Medulla oblongata (tissue), 1 donor: ENCODE measurements at regions not wholly inside any gene's neighbourhood (a gene's known extent, or its start where the extent isn't known, plus 50 kb on each side); places are given as distances from the start of the nearest gene placed in this dataset.

Source experiments
- DNase-seq: peaks from one replicate; pipeline ENCODE4 v3.0.0-alpha.2; 2015; ENCODE audit errors: extremely low spot score

DNA sequence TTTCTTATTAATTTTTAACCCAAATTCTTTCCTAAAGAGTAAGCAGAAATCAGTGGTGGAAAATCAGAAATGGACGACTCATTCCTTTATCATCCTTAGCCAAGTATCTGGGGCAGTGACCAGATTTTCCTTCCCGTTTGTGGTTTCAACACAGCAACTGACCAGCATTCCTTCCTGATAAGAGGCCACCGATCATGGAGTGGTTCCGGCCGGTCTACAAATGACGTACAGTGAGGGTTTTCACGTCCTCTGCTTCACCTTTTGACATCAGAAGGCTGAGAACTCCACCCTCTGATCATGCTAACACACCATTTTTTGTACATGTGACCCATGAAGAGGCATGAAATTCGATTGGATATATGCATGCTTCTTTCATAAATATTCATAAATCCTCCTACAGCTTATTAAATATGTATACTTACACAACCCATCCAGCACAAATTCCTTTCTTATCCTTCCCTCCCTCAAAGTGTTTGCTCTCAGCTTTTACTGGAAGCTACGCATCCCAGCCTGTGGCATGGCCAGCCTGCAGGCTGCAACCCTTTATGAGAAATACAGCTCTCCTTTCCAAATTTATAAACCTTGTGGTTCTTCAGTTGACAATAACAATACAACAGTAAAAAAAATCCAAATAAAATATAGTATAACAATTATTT, 173.0 kb upstream of the CASK start:
- DNase-seq = no peak

GRCh38 chrX:42094218-42094617, 170.9 kb upstream of the CASK start:
- DNase-seq = no peak

DNA sequence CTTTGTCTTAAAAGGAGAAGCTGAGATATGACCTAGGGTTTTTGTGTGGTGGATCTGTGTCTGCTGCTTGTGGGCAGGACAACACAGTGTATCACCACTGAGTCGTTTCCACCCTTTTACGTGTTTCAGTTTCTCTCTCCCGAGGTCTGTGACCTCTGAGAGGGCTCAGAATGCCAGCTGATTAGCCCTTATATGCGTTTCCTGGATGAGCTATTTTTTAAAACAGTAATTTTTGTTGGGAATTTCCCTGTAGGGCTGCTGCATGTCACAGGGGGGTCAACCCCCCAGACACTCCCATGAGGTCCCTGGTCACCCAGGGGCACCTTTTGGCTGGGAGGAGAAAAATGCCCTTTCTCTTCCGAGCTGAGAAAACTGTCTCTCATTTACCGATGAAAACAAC, 170.4 kb upstream of the CASK start:
- no peak for DNase-seq

DNA sequence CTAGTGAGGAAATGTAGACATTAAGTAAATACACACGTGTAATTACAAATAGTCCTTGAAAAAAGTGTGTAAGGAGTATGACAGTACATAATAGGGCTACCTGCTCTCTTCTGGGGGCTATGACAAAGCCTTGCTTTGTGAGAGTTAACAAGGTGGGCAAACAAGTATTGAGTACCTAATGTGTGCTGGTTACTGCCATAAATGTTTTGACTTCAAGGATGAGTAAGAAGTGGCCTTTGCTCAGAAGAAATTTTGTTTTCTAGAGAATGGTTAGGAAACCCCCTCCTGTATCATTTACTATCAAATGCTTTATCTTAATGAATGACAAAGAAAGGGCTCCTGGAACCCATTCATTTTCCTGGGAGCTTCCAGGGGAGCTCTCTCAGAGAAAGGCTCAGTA, 167.0 kb upstream of the CASK start:
- DNase-seq = no peak

GRCh38 chrX:42089031-42089430, 165.7 kb upstream of the CASK start:
- no peak for DNase-seq

DNA sequence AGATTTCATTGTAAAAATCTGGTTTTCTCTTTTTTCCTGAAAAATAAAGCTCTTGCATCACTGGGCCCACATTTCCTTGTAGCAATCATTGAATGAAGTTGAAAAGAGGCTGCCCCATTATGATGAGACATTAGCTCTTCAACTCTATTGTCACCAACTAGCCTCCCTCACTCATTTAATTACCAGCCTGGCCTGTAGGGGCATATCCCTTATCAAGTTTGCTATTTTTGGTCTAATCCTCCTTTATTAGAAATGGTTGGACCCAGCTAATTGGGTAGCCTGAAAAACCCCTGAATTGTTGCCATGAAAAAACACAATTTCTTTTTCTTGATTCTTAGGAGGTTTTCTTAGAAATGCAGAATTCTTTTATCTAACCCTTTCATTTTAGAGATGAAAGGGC, 164.6 kb upstream of the CASK start:
- no peak for DNase-seq

- no peak for DNase-seq
Measured at GRCh38 chrX:42085836-42086235, 162.5 kb upstream of the CASK start.

GRCh38 chrX:42079968-42080367, 156.6 kb upstream of the CASK start:
- peak; percentile 2 for DNase-seq

GRCh38 chrX:42077675-42078074, 154.3 kb upstream of the CASK start:
- DNase-seq = peak; percentile 30

DNA sequence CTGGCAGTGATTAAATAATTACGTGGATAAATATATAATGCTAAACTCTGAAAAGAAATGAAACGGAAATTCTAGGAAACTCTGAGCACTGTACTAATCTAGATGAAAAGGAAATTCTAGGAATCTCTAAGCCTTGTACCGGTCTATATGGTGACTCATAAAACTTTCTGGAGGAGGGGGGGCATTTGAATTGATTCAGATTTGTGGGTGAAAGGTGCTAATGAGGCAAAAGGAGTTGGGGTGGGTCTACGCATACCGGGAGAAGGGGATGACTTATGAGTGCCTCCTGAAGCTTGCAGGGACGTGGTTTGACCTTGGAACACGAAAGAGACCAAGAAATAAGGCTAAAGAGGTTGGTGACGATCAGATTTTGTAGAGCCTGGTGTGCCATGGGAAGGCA, 151.7 kb upstream of the CASK start:
- no peak for DNase-seq

DNA sequence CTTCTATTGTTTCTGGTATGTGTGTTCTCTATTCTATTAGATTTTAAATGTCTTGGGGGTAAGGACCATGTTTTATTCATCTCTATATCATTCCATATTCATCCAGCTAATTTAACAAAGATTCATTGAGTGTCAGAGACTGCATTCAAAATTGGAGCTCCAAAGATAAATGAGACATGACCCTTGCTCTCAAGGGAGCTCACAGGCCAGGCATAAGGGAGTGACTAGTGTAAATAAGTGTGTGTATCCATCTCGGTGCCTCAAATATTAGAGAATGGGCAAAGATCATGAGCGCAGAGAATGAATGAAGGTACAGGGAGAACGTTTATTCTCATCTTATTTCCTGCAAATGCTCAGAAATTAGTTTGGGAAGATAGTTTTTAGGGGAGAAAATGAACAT, 150.1 kb upstream of the CASK start:
- no peak for DNase-seq

DNA sequence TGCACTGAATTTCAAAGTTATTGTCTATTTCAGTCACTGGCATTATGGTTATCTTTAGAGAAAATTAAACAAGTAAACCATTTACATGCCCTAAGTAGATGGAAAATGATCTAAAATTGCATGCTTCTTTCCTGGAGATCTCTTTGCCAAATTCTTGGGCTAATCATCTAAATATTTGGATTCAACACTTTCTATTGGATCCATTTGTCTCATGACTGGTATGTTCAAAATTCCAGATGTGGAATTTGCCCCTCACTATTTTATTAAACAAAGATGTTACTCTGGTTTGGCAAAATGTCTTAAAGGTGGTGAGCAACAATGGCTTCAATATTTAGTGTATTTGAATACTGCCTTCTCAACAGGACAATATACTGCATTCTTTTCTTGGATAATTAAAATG, 147.5 kb upstream of the CASK start:
- no peak for DNase-seq

GRCh38 chrX:42054256-42054655, 130.9 kb upstream of the CASK start:
- DNase-seq = peak; percentile 2

- DNase-seq = no peak
Measured at GRCh38 chrX:42050345-42050744, 127.0 kb upstream of the CASK start.

- peak; percentile 1 for DNase-seq
Measured at GRCh38 chrX:42047886-42048285, 124.5 kb upstream of the CASK start.

DNA sequence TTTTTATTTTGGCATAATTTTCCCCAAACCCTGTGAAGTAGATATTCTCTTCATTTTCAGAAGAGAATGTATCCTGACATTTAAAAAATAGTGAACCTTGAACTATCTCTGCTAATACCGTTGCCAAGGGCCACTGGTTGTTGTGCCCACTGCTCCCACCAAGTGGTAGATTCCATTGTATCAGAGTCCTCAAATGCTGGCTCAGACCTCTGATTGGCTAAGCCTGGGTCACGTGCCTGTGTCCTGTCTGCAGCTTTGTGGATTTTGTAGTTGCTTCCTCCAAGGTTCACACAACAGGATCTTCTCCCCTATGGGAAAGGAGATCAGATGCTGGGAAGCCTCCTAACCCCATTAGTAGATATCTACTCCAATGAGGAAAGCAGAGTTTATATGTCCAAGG, 104.8 kb upstream of the CASK start:
- DNase-seq = no peak

GRCh38 chrX:42027367-42028000, 104.1 kb upstream of the CASK start:
- DNase-seq = no peak

DNA sequence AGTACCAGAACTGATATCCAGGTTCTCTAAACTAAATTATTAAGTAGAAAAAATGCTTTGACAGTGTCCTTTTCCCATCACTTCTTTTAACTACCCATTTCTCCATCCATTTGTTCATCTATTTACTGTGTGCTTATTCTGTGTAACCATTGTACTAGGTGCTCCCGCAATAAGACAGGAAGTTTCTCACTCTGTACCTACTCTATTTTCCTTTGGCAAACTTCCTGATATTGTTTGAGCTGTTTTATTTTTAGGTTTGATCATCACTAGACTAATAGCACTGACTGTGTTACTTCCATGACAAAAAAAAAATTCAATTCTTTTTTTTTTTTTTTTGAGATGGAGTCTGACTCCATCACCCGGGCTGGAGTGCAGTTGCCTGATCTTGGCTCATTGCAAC, 102.5 kb upstream of the CASK start:
- DNase-seq = no peak

GRCh38 chrX:42023122-42023521, 99.8 kb upstream of the CASK start:
- no peak for DNase-seq

DNA sequence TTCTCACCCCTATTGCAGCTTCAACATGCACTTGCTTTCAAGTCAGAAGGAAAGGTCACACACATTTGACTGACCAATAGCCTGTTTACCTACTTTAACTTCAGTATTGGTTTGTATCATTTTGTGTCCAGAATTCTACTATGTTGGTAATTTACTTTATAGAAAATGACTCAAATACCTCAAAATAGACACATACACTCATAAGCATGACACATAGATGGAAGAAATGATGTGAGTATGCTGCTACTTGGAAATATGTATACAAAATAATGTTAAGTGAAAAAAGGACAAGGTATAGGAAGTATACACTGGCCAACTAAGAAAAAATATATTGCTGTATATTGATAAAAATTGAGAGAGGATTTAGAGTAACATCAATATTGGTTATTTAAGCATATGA, 98.8 kb upstream of the CASK start:
- no peak for DNase-seq

- no peak for DNase-seq
Measured at GRCh38 chrX:42021058-42021457, 97.7 kb upstream of the CASK start.

DNA sequence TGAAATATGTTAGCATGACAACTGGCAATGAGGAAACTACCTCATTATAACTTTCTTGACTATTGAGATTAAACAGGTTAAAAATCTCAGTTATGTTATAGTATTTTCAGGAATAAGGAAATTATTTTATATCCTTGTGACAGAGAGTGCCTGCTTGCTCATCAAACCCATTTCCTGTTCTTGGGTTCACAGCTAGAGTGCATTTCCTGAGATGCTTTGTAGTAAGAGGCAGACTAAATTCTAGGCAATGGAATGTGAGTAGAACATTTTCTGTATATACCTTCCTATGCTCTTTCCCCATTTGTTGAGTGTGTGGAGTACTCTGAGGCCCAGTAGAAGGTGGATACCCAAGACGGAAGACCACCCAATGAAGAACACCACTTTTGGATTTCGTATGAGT, 96.9 kb upstream of the CASK start:
- DNase-seq = no peak

DNA sequence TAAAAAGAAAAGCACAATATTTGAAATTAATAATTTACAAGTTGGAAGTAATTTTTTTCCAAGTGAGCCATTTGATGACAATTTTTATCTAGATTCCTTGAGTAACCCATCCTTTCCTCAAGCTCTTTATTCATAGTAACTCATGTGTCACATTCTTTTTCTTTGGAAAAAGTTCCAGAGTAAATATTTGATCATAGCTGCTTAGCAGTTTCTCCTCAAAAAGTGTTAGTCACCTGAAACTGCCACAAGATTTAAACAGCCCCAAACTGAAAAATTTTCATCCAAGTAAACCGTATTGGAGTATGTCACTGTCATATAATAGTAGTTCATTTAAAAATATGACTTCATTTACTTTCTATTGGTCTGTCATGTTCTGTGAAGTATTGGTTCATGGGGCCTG, 94.6 kb upstream of the CASK start:
- DNase-seq = no peak

DNA sequence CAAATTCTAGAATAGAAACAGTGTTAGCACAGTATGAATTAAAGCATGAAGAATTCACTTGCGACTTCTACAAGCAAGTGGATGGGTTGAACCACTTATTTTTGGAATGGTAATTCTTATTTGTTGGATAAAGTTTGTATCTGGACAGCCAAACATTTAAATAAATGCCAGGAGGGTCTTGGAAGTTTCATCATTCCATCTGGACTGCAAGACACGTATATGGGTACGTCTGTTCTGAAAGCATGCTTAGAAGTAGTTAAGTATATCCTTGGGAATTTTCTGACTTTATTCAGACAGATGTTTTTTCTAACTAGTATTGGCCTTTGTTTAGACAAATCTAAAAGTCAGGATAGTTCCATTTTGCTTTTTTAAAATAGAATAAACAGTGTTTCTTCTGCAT, 77.5 kb upstream of the CASK start:
- DNase-seq = no peak
